Suprapubic skin (tissue), 4 donors: ENCODE measurements at regions not wholly inside any gene's neighbourhood (a gene's known extent, or its start where the extent isn't known, plus 50 kb on each side); places are given as distances from the start of the nearest gene placed in this dataset.

Source experiments
- DNase-seq, 2 donors: peaks; one replicate each; pipeline ENCODE4 v3.0.0-alpha.2; 2019; ENCODE audit warnings: low spot score in 2 of 2
- H3K27ac ChIP-seq: fragments of 200-600 bp; sonication (generic); one replicate; pipeline ENCODE4 v1.5.1; 2019
- H3K27me3 ChIP-seq: fragments of 200-600 bp; sonication (generic); one replicate; pipeline ENCODE4 v1.5.1; 2019
- H3K36me3 ChIP-seq: fragments of 200-600 bp; sonication (generic); one replicate; pipeline ENCODE4 v1.5.1; 2019
- H3K4me1 ChIP-seq: fragments of 200-600 bp; sonication (generic); one replicate; pipeline ENCODE4 v1.5.1; 2019
- H3K4me3 ChIP-seq: fragments of 200-600 bp; sonication (generic); one replicate; pipeline ENCODE4 v1.5.1; 2019; ENCODE audit warnings: mild to moderate bottlenecking
- H3K9me3 ChIP-seq: fragments of 200-600 bp; sonication (generic); one replicate; pipeline ENCODE4 v1.5.1; 2019
- EP300 ChIP-seq: sonication (generic); formaldehyde crosslinking; IDR thresholded peaks from one replicate; pipeline ENCODE4 v1.6.1; 2017; ENCODE audit warnings: antibody characterized with exemption
- POLR2A ChIP-seq, 2 donors: fragments of 450-650 bp; IDR thresholded peaks; one replicate each; pipeline ENCODE4 v1.6.1; 2017; ENCODE audit warnings: antibody characterized with exemption in 2 of 2, mild to moderate bottlenecking in 2 of 2, moderate library complexity in 2 of 2
- POLR2AphosphoS5 ChIP-seq, 3 donors: sonication (generic); formaldehyde crosslinking; IDR thresholded peaks; one replicate each; pipeline ENCODE4 v1.6.1; 2017; ENCODE audit warnings: antibody characterized with exemption in 3 of 3
- WGBS: methylation state at CpG from one replicate; pipeline ENCODE4 v1.1.5; 2018; 5-methylcytosine and 5-hydroxymethylcytosine counted together
- TF ChIP-seq, protein P1 (sequence below), 2 donors: fragments of 200-600 bp in 1 of 2; fragments of 450-650 bp in 1 of 2; sonication (generic) in 1 of 2; IDR thresholded peaks; one replicate each; pipeline ENCODE4 v1.5.1; 2016 to 2019; ENCODE audit warnings: antibody characterized with exemption in 2 of 2, mild to moderate bottlenecking in 1 of 2, moderate library complexity in 1 of 2

DNA sequence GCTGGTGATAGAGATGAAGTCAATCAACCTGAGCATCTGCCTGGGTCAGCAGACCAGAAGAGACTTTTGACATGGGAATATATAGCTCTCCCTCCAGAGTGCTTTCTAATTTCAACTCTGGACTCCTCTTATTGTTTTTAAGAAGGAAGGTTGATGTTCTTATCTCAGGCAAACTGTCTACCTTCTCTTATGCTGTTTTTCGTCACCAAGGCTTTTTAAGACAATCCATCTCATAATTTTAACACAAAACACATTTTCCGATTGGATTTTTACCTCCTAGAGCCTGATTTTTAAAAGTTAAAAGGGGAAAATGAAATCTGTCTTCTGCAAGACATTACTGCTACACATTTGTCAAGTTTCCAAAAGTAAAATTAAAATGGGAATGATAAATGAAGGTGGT, 368.7 kb upstream of the MIS18BP1 start:
- Histone ChIP-seq H3K27me3 (no peaks in the 10 kb centered on the region), H3K36me3 (no peaks in the 10 kb centered on the region), H3K9me3 (no peaks in the 10 kb centered on the region), H3K4me3 (no peak overlapping the region), H3K27ac (no peak overlapping the region), H3K4me1 (no peaks in the 10 kb centered on the region)
- WGBS: 74% methylated on average over 2 of the region's 2 CpGs
- no peak for DNase-seq
- TF ChIP-seq POLR2AphosphoS5 (IDR thresholded peaks at IDR 0.05) (no peak), EP300 (no peak), POLR2A (IDR thresholded peaks at IDR 0.05) (no peak)
- TF ChIP-seq, protein P1, sequence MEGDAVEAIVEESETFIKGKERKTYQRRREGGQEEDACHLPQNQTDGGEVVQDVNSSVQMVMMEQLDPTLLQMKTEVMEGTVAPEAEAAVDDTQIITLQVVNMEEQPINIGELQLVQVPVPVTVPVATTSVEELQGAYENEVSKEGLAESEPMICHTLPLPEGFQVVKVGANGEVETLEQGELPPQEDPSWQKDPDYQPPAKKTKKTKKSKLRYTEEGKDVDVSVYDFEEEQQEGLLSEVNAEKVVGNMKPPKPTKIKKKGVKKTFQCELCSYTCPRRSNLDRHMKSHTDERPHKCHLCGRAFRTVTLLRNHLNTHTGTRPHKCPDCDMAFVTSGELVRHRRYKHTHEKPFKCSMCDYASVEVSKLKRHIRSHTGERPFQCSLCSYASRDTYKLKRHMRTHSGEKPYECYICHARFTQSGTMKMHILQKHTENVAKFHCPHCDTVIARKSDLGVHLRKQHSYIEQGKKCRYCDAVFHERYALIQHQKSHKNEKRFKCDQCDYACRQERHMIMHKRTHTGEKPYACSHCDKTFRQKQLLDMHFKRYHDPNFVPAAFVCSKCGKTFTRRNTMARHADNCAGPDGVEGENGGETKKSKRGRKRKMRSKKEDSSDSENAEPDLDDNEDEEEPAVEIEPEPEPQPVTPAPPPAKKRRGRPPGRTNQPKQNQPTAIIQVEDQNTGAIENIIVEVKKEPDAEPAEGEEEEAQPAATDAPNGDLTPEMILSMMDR (IDR thresholded peaks at IDR 0.05): no peak

DNA sequence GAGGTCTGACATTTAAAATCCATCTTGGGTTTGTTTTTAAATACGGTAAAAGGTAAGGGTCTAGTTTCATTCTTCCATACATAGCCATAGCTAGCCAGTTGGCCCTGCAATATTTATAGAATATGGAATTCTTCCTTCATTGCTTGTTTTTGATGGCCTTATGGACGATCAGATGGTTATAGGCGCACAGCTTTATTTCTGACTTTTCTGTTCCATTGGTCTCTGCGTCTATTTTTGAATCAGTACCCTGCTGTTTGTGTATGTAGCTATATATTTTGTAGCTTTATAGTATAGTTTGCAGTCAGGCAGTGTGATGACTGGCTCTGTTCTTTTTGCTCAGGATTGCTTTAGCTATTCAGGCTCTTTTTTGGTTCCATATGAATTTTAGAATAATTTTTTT, 366.8 kb upstream of the MIS18BP1 start:
- no peaks in the 10 kb centered on the region for H3K4me1 ChIP-seq
- no peak overlapping the region for H3K4me3 ChIP-seq
- no peak overlapping the region for H3K27ac ChIP-seq
- no peaks in the 10 kb centered on the region for H3K27me3 ChIP-seq
- no peaks in the 10 kb centered on the region for H3K36me3 ChIP-seq
- WGBS: 78% methylated on average over 4 of the region's 4 CpGs
- no peak for DNase-seq
- H3K9me3 ChIP-seq: no peaks in the 10 kb centered on the region
- TF ChIP-seq POLR2A (IDR thresholded peaks at IDR 0.05) (no peak), POLR2AphosphoS5 (IDR thresholded peaks at IDR 0.05) (no peak), EP300 (no peak)
- TF ChIP-seq, protein P1 (IDR thresholded peaks at IDR 0.05): no peak

DNA sequence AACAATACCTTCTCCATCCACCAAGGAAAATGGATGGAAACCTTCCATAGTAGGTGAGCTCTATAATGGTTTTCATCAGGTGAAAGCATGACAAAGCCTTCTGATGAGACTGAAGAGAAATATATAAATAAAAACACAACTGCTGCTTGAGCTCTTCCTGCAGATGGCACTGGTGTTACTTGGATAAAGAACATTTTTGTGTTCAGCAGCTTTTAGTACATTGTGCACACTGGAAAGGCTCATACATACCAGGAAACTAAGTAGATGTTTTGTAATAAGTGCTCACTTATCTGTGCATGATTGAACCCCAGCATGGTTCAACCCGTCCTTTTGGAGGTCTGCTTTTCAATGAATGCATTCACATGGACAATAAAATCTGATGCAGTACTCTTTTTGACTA, 357.3 kb upstream of the MIS18BP1 start:
- TF ChIP-seq POLR2AphosphoS5 (IDR thresholded peaks at IDR 0.05): no peak
- TF ChIP-seq, protein P1 (IDR thresholded peaks at IDR 0.05): peak in 1 of 2 donors; percentile 2
- DNase-seq: no peak

DNA sequence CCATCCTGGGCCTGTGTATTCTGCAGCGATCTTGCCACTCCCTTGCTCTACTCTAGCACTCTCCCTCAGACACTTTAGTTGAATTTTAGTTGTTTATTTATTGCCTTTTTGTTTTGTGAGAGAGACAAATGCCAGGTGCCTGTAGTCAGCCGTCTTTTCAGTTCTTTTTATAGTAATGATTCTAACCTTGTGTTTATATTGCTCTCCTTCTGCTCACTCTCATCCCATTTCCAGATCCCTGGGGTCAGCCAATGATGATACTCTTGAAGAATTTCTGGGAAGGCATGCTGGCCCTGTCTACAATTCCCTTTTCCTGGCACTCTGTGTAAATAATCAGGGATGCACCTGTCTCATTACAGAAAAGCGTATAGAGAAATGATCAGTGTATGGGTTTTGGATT, 334.1 kb upstream of the MIS18BP1 start:
- Histone ChIP-seq H3K4me1 (no peaks in the 10 kb centered on the region), H3K9me3 (peaks cover 4% of the 10 kb centered on the region), H3K4me3 (no peak overlapping the region), H3K36me3 (no peaks in the 10 kb centered on the region), H3K27me3 (no peaks in the 10 kb centered on the region), H3K27ac (no peak overlapping the region)
- DNase-seq: no peak
- 53% methylated on average over 3 of the region's 3 CpGs for WGBS
- TF ChIP-seq EP300 (no peak), POLR2A (IDR thresholded peaks at IDR 0.05) (no peak), POLR2AphosphoS5 (IDR thresholded peaks at IDR 0.05) (no peak)
- TF ChIP-seq, protein P1 (IDR thresholded peaks at IDR 0.05): no peak

More for the DNA sequence above, 357.3 kb upstream of the MIS18BP1 start:
- Histone ChIP-seq H3K36me3 (no peaks in the 10 kb centered on the region), H3K4me1 (peaks cover 3% of the 10 kb centered on the region), H3K4me3 (no peak overlapping the region), H3K27me3 (no peaks in the 10 kb centered on the region), H3K9me3 (no peaks in the 10 kb centered on the region), H3K27ac (no peak overlapping the region)
- 24% methylated on average over 1 of the region's 1 CpG for WGBS

DNA sequence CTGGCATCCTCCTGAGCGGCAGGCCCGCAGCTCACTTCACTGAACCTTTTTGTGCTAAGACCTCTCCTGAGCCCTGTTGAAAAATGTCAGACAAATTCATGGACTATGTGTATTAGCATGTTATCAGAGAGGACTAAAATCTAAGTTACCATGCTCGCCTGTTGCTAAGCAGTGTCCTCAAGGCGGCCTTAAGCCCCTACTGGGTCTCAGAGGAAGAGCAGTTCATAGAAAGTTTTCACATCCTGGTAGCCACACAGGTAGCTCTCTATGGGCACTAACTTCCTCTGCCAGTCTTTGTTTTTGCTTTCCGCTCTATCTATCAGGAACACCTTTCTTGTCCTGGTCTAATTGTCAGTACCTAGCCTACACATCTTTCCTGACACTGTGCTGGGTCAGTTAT, 306.6 kb upstream of the MIS18BP1 start:
- Histone ChIP-seq H3K27ac (no peak overlapping the region), H3K4me3 (no peak overlapping the region), H3K36me3 (no peaks in the 10 kb centered on the region), H3K27me3 (no peaks in the 10 kb centered on the region), H3K9me3 (no peaks in the 10 kb centered on the region), H3K4me1 (no peaks in the 10 kb centered on the region)
- 84% methylated on average over 5 of the region's 5 CpGs for WGBS
- TF ChIP-seq POLR2A (IDR thresholded peaks at IDR 0.05): no peak
- TF ChIP-seq, protein P1 (IDR thresholded peaks at IDR 0.05): no peak
- no peak for TF ChIP-seq POLR2AphosphoS5 (IDR thresholded peaks at IDR 0.05)
- TF ChIP-seq EP300: no peak
- DNase-seq: no peak
